MM.1S (cell line): ENCODE measurements at regions not wholly inside any gene's neighbourhood (a gene's known extent, or its start where the extent isn't known, plus 50 kb on each side); places are given as distances from the start of the nearest gene placed in this dataset.

Experiments used
- DNase-seq: peaks from one replicate; pipeline ENCODE4 v3.0.0-alpha.2; 2015
- H2AFZ ChIP-seq: fragments of 300-600 bp; sonication (generic); 2 replicates; pipeline ENCODE4 v1.6.0; 2016; ENCODE audit warnings: antibody characterized with exemption, low read length
- H3F3A ChIP-seq: fragments of 300-600 bp; sonication (generic); 2 replicates; pipeline ENCODE4 v1.6.1; 2016; ENCODE audit warnings: mild to moderate bottlenecking, antibody characterized with exemption, low read length, moderate library complexity, mixed read lengths; ENCODE audit not compliant: insufficient read depth
- H3K27ac ChIP-seq: fragments of 300-600 bp; sonication (generic); 2 replicates; pipeline ENCODE4 v1.5.1; 2016; ENCODE audit warnings: mild to moderate bottlenecking, low read length
- H3K27me3 ChIP-seq: fragments of 300-600 bp; sonication (generic); replicated peaks from 2 replicates; pipeline ENCODE4 v1.6.0; 2016; ENCODE audit warnings: low read length; ENCODE audit not compliant: insufficient read depth
- H3K36me3 ChIP-seq: fragments of 300-600 bp; sonication (generic); replicated peaks from 2 replicates; pipeline ENCODE4 v1.6.1; 2016; ENCODE audit warnings: mild to moderate bottlenecking, low read length, mixed read lengths; ENCODE audit not compliant: insufficient read depth
- H3K4me1 ChIP-seq: fragments of 300-600 bp; sonication (generic); 2 replicates; pipeline ENCODE4 v1.6.1; 2016; ENCODE audit warnings: low read length, mixed read lengths
- H3K4me2 ChIP-seq: fragments of 300-600 bp; sonication (generic); 2 replicates; pipeline ENCODE4 v1.6.0; 2016; ENCODE audit warnings: low read depth, low read length
- H3K4me3 ChIP-seq: fragments of 300-600 bp; sonication (generic); 2 replicates; pipeline ENCODE4 v1.5.1; 2016; ENCODE audit warnings: low read length, mixed read lengths
- H3K79me2 ChIP-seq: fragments of 300-600 bp; sonication (generic); 2 replicates; pipeline ENCODE4 v1.6.1; 2016; ENCODE audit warnings: mixed run types, low read length, mixed read lengths
- H3K9ac ChIP-seq: fragments of 300-600 bp; sonication (generic); 2 replicates; pipeline ENCODE4 v1.6.1; 2016; ENCODE audit warnings: low read length, mixed read lengths
- H3K9me2 ChIP-seq: fragments of 300-600 bp; sonication (generic); replicated peaks from 2 replicates; pipeline ENCODE4 v1.6.1; 2016; ENCODE audit warnings: mild to moderate bottlenecking, low read length, mixed read lengths; ENCODE audit not compliant: insufficient read depth
- H3K9me3 ChIP-seq: fragments of 300-600 bp; sonication (generic); replicated peaks from 2 replicates; pipeline ENCODE4 v1.6.1; 2016; ENCODE audit warnings: mild to moderate bottlenecking, low read length, mixed read lengths; ENCODE audit not compliant: insufficient read depth
- H4K20me1 ChIP-seq: fragments of 300-600 bp; sonication (generic); 2 replicates; pipeline ENCODE4 v1.6.1; 2016; ENCODE audit warnings: mild to moderate bottlenecking, low read length, moderate library complexity, mixed read lengths; ENCODE audit not compliant: insufficient read depth
- EZH2 ChIP-seq: fragments of 300-600 bp; sonication (generic); optimal IDR thresholded peaks from 2 replicates; pipeline ENCODE3; 2017; ENCODE audit warnings: low read depth, mild to moderate bottlenecking, antibody characterized with exemption, low read length, mixed read lengths
- EZH2phosphoT487 ChIP-seq: fragments of 300-600 bp; sonication (generic); IDR thresholded peaks from 2 replicates; pipeline ENCODE4 v1.6.1; 2018; ENCODE audit warnings: antibody characterized with exemption, low read length
- TF ChIP-seq, protein P1 (sequence below): fragments of 300-600 bp; sonication (generic); IDR thresholded peaks from 2 replicates; pipeline ENCODE4 v1.5.1; 2016; ENCODE audit warnings: antibody characterized with exemption, low read length, mixed read lengths

- Histone ChIP-seq H2AFZ (no peak overlapping the region), H3K36me3 (no peaks in the 10 kb centered on the region), H3K4me3 (no peak overlapping the region), H3K9ac (no peak overlapping the region), H3K27me3 (no peaks in the 10 kb centered on the region), H3K79me2 (no peaks in the 10 kb centered on the region), H4K20me1 (no peaks in the 10 kb centered on the region), H3K4me2 (no peak overlapping the region), H3K9me3 (no peaks in the 10 kb centered on the region), H3K4me1 (no peaks in the 10 kb centered on the region), H3K9me2 (no peaks in the 10 kb centered on the region), H3K27ac (no peak overlapping the region), H3F3A (no peaks in the 10 kb centered on the region)
- no peak for DNase-seq
- TF ChIP-seq EZH2phosphoT487, result no peak
- TF ChIP-seq, protein P1, sequence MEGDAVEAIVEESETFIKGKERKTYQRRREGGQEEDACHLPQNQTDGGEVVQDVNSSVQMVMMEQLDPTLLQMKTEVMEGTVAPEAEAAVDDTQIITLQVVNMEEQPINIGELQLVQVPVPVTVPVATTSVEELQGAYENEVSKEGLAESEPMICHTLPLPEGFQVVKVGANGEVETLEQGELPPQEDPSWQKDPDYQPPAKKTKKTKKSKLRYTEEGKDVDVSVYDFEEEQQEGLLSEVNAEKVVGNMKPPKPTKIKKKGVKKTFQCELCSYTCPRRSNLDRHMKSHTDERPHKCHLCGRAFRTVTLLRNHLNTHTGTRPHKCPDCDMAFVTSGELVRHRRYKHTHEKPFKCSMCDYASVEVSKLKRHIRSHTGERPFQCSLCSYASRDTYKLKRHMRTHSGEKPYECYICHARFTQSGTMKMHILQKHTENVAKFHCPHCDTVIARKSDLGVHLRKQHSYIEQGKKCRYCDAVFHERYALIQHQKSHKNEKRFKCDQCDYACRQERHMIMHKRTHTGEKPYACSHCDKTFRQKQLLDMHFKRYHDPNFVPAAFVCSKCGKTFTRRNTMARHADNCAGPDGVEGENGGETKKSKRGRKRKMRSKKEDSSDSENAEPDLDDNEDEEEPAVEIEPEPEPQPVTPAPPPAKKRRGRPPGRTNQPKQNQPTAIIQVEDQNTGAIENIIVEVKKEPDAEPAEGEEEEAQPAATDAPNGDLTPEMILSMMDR, result no peak
- TF ChIP-seq EZH2, result no peak
Measured at GRCh38 chr11:81857386-81857785, 876.3 kb downstream of the FAM181B start.

GRCh38 chr11:81853791-81854190 lies 879.9 kb downstream of the FAM181B start:
- Histone ChIP-seq H3K4me2 (no peak overlapping the region), H2AFZ (no peak overlapping the region), H3K79me2 (no peaks in the 10 kb centered on the region), H3K36me3 (no peaks in the 10 kb centered on the region), H3K9me3 (no peaks in the 10 kb centered on the region), H4K20me1 (no peaks in the 10 kb centered on the region), H3K27me3 (no peaks in the 10 kb centered on the region), H3K4me3 (no peak overlapping the region), H3K27ac (no peak overlapping the region), H3F3A (no peaks in the 10 kb centered on the region), H3K4me1 (no peaks in the 10 kb centered on the region), H3K9me2 (no peaks in the 10 kb centered on the region), H3K9ac (no peak overlapping the region)
- DNase-seq, result no peak
- TF ChIP-seq EZH2phosphoT487, result no peak
- TF ChIP-seq, protein P1, result no peak
- no peak for TF ChIP-seq EZH2

DNA sequence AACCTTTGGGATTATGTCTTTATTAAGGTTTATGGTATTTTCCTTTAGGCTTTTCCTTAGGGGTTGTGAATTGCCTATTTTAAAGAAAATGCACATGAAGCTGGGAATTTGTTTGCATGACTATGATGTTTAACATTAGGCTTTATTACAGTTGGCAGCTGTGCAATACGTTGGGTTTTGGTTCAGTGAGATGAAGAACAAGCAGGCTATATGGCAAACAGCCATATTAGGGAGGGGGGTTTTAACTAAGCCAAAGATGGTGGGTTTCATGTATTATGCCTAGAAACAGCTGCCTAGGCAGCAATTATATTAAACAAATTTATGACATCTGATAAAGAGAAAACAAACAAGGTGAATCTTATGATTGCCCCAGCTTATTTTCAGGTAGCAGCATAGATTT lies 880.8 kb downstream of the FAM181B start:
- Histone ChIP-seq H3K9ac (no peak overlapping the region), H3K36me3 (no peaks in the 10 kb centered on the region), H3K27ac (no peak overlapping the region), H3K27me3 (no peaks in the 10 kb centered on the region), H4K20me1 (no peaks in the 10 kb centered on the region), H3K9me3 (no peaks in the 10 kb centered on the region), H3K4me3 (no peak overlapping the region), H3F3A (no peaks in the 10 kb centered on the region), H3K9me2 (no peaks in the 10 kb centered on the region), H3K4me2 (no peak overlapping the region), H3K79me2 (no peaks in the 10 kb centered on the region), H2AFZ (no peak overlapping the region), H3K4me1 (no peaks in the 10 kb centered on the region)
- no peak for TF ChIP-seq EZH2
- TF ChIP-seq, protein P1, result no peak
- TF ChIP-seq EZH2phosphoT487, result no peak
- DNase-seq, result no peak
